H1 (cell line): ENCODE measurements at regions not wholly inside any gene's neighbourhood (a gene's known extent, or its start where the extent isn't known, plus 50 kb on each side); places are given as distances from the start of the nearest gene placed in this dataset.

Source experiments
- CTCF ChIA-PET: fragments of 300-600 bp; sonication (Branson Sonifier 250); formaldehyde crosslinking; loops from one replicate; lab custom pipeline; 2021; ENCODE audit not compliant: partially characterized antibody; lab: Charles Lee
- POLR2A ChIA-PET: fragments of 300-600 bp; sonication (Branson Sonifier 250); formaldehyde crosslinking; loops from one replicate; lab custom pipeline; 2021; ENCODE audit warnings: inconsistent platforms; ENCODE audit not compliant: partially characterized antibody; lab: Charles Lee
- DNase-seq, 2 experiments: peaks; one replicate each; pipeline versions ENCODE4 v3.0.0 to v3.0.0-alpha.2; 2010 to 2022; ENCODE audit warnings: low spot score in 2 of 2, low read depth in 1 of 2, mixed read lengths in 1 of 2
- FAIRE-seq: peaks from 2 replicates; lab custom pipeline; 2011; peaks lifted over from hg19 to GRCh38; lab: Jason Lieb, UNC
- H2AFZ ChIP-seq: 2 replicates; pipeline ENCODE4 v1.8.1; 2012; ENCODE audit warnings: low read length, inconsistent platforms
- H2AK5ac ChIP-seq: 2 replicates; pipeline ENCODE4 v1.6.1; 2013; ENCODE audit warnings: low read depth, low read length
- H2BK120ac ChIP-seq: replicated peaks from 2 replicates; pipeline ENCODE3; 2013; ENCODE audit warnings: low read depth, low read length, inconsistent platforms
- H2BK12ac ChIP-seq: 2 replicates; pipeline ENCODE4 v1.6.1; 2013; ENCODE audit warnings: low read depth, low read length
- H2BK15ac ChIP-seq: 2 replicates; pipeline ENCODE4 v1.6.1; 2013; ENCODE audit warnings: low read length
- H2BK20ac ChIP-seq: 2 replicates; pipeline ENCODE4 v1.6.1; 2013; ENCODE audit warnings: low read length
- H2BK5ac ChIP-seq: 2 replicates; pipeline ENCODE4 v1.6.1; 2013; ENCODE audit warnings: low read depth, low read length
- H3K14ac ChIP-seq: 2 replicates; pipeline ENCODE4 v1.6.1; 2013; ENCODE audit warnings: inconsistent platforms; ENCODE audit not compliant: insufficient read length
- H3K18ac ChIP-seq: 2 replicates; pipeline ENCODE4 v1.6.1; 2013; ENCODE audit warnings: low read length; ENCODE audit errors: extremely low read depth
- H3K23ac ChIP-seq: 2 replicates; pipeline ENCODE4 v1.6.1; 2013; ENCODE audit warnings: inconsistent platforms; ENCODE audit not compliant: insufficient read length
- H3K23me2 ChIP-seq: 2 replicates; pipeline ENCODE4 v1.6.1; 2013; ENCODE audit warnings: low read depth, low read length
- H3K27ac ChIP-seq: 2 replicates; pipeline ENCODE4 v1.6.1; 2011; ENCODE audit warnings: low read depth, low read length, inconsistent platforms
- H3K27me3 ChIP-seq, 4 experiments: replicated peaks in 1 of 4; 1 replicate in 1 of 4; 2 replicates in 3 of 4; pipeline versions ENCODE4 v1.6.1 to v1.8.1; 2011 to 2013; ENCODE audit warnings: low read length in 3 of 4, mild to moderate bottlenecking in 3 of 4, inconsistent platforms in 2 of 4, mixed read lengths in 2 of 4, moderate library complexity in 1 of 4; ENCODE audit not compliant: control insufficient read depth in 3 of 4, insufficient read depth in 3 of 4; ENCODE audit errors: extremely low read depth in 1 of 4
- H3K36me3 ChIP-seq, 4 experiments: 2 replicates each; pipeline versions ENCODE4 v1.6.1 to v1.8.1; 2011 to 2013; ENCODE audit warnings: mild to moderate bottlenecking in 4 of 4, low read length in 3 of 4, moderate library complexity in 2 of 4, control low read depth in 1 of 4, inconsistent platforms in 1 of 4; ENCODE audit not compliant: insufficient read depth in 4 of 4, control insufficient read depth in 2 of 4
- H3K4ac ChIP-seq: replicated peaks from 2 replicates; pipeline ENCODE3; 2013; ENCODE audit warnings: low read length, low read depth, mixed read lengths, inconsistent platforms; ENCODE audit not compliant: insufficient read length
- H3K4me1 ChIP-seq, 4 experiments: replicated peaks in 1 of 4; 1 replicate in 1 of 4; 2 replicates in 3 of 4; pipeline versions ENCODE4 v1.6.1 to v1.8.1; 2011 to 2013; ENCODE audit warnings: low read length in 3 of 4, inconsistent platforms in 2 of 4, mixed read lengths in 1 of 4; ENCODE audit not compliant: insufficient read depth in 4 of 4, control insufficient read depth in 3 of 4
- H3K4me2 ChIP-seq, 2 experiments: 2 replicates each; pipeline versions ENCODE4 v1.6.1 to v1.8.1; 2011 to 2013; ENCODE audit warnings: low read depth in 2 of 2, low read length in 2 of 2, control low read depth in 1 of 2, inconsistent platforms in 1 of 2, mild to moderate bottlenecking in 1 of 2; ENCODE audit not compliant: insufficient read depth in 1 of 2
- H3K4me3 ChIP-seq, 4 experiments: fragments of 200-600, 300-600 bp in 1 of 4; sonication (generic), shearing (Covaris generic), sonication (Bioruptor Twin) in 1 of 4; 2 replicates each; pipeline versions ENCODE4 v1.5.1 to v1.8.1; 2011 to 2016; ENCODE audit warnings: low read length in 4 of 4, low read depth in 3 of 4, control low read depth in 2 of 4, inconsistent platforms in 2 of 4, mild to moderate bottlenecking in 2 of 4, mixed read lengths in 1 of 4, moderate library complexity in 1 of 4; ENCODE audit not compliant: insufficient read depth in 2 of 4; ENCODE audit errors: extremely low read depth in 1 of 4
- H3K56ac ChIP-seq: replicated peaks from 2 replicates; pipeline ENCODE3; 2013; ENCODE audit warnings: low read depth, mild to moderate bottlenecking, mixed read lengths, low read length, inconsistent platforms; ENCODE audit not compliant: insufficient read length
- H3K79me1 ChIP-seq: 2 replicates; pipeline ENCODE4 v1.6.1; 2013; ENCODE audit warnings: low read depth, low read length, control low read depth
- H3K79me2 ChIP-seq, 2 experiments: 2 replicates each; pipeline versions ENCODE4 v1.6.1 to v1.8.1; 2012 to 2013; ENCODE audit warnings: low read length in 2 of 2, mild to moderate bottlenecking in 2 of 2, inconsistent platforms in 1 of 2; ENCODE audit not compliant: insufficient read depth in 2 of 2, control insufficient read depth in 1 of 2
- H3K9ac ChIP-seq, 4 experiments: replicated peaks in 1 of 4; 1 replicate in 1 of 4; 2 replicates in 3 of 4; pipeline versions ENCODE4 v1.6.1 to v1.8.1; 2011 to 2013; ENCODE audit warnings: low read depth in 3 of 4, low read length in 3 of 4, control low read depth in 2 of 4, mild to moderate bottlenecking in 2 of 4, moderate library complexity in 2 of 4, inconsistent platforms in 1 of 4; ENCODE audit errors: extremely low read depth in 1 of 4
- H3K9me3 ChIP-seq, 2 experiments: 2 replicates each; pipeline versions ENCODE4 v1.6.1 to v1.8.1; 2012 to 2013; ENCODE audit warnings: mild to moderate bottlenecking in 2 of 2, moderate library complexity in 2 of 2, control low read depth in 1 of 2, inconsistent platforms in 1 of 2, low read depth in 1 of 2, low read length in 1 of 2, mixed read lengths in 1 of 2; ENCODE audit not compliant: insufficient read depth in 2 of 2
- H4K20me1 ChIP-seq, 2 experiments: replicated peaks in 1 of 2; 2 replicates each; pipeline versions ENCODE3 to v1.8.1; 2011 to 2013; ENCODE audit warnings: inconsistent platforms in 2 of 2, low read length in 2 of 2, mild to moderate bottlenecking in 1 of 2; ENCODE audit not compliant: insufficient read depth in 2 of 2, control insufficient read depth in 1 of 2
- H4K5ac ChIP-seq: 2 replicates; pipeline ENCODE4 v1.6.1; 2013; ENCODE audit warnings: low read length, low read depth, mixed read lengths, inconsistent platforms; ENCODE audit not compliant: insufficient read length
- H4K8ac ChIP-seq: 2 replicates; pipeline ENCODE4 v1.8.0; 2013; ENCODE audit warnings: mild to moderate bottlenecking, moderate library complexity, low read length, inconsistent platforms; ENCODE audit not compliant: insufficient read depth; ENCODE audit errors: extremely low read depth
- H4K91ac ChIP-seq: replicated peaks from 2 replicates; pipeline ENCODE3; 2013; ENCODE audit warnings: low read length, mixed read lengths, inconsistent platforms; ENCODE audit not compliant: insufficient read length
- CBX5 ChIP-seq: fragments of 300-800, 300-1000 bp; sonication (generic); IDR thresholded peaks from 2 replicates; pipeline ENCODE4 v1.7.1; 2016; ENCODE audit warnings: antibody characterized with exemption, low read length, low read depth
- CEBPB ChIP-seq: IDR thresholded peaks from 2 replicates; pipeline ENCODE4 v1.6.1; 2012; ENCODE audit warnings: low read depth, low read length
- EP300 ChIP-seq, 2 experiments: IDR thresholded peaks; 1 replicate in 1 of 2; 2 replicates in 1 of 2; pipeline ENCODE4 v1.6.1; 2011 to 2012; ENCODE audit warnings: low read depth in 2 of 2, low read length in 2 of 2, mild to moderate bottlenecking in 2 of 2, borderline replicate concordance in 1 of 2, inconsistent platforms in 1 of 2, moderate library complexity in 1 of 2
- FOSL1 ChIP-seq: IDR thresholded peaks from 2 replicates; pipeline ENCODE4 v1.6.1; 2011; ENCODE audit warnings: mild to moderate bottlenecking, low read depth, low read length, moderate library complexity; ENCODE audit not compliant: insufficient read depth
- JUN ChIP-seq: IDR thresholded peaks from 2 replicates; pipeline ENCODE4 v1.6.1; 2011; ENCODE audit warnings: low read depth, mild to moderate bottlenecking, improper control_type of control experiment, low read length
- KDM4A ChIP-seq: IDR thresholded peaks from one replicate; pipeline ENCODE4 v1.7.1; 2012; ENCODE audit warnings: low read depth, mild to moderate bottlenecking, moderate library complexity, low read length, inconsistent platforms; ENCODE audit not compliant: severe bottlenecking
- KDM5A ChIP-seq: fragments of 200-600 bp; IDR thresholded peaks from 2 replicates; pipeline ENCODE4 v1.7.1; 2012; ENCODE audit warnings: mild to moderate bottlenecking, low read length, inconsistent platforms, mixed read lengths
- NRF1 ChIP-seq: IDR thresholded peaks from 2 replicates; pipeline ENCODE4 v1.6.1; 2011; ENCODE audit warnings: mild to moderate bottlenecking, low read depth, low read length, improper control_type of control experiment
- RXRA ChIP-seq: IDR thresholded peaks from 2 replicates; pipeline ENCODE4 v1.6.1; 2011; ENCODE audit warnings: low read depth, mild to moderate bottlenecking, low read length, moderate library complexity; ENCODE audit not compliant: insufficient read depth
- SIX5 ChIP-seq: IDR thresholded peaks from 2 replicates; pipeline ENCODE4 v1.6.1; 2011; ENCODE audit warnings: mild to moderate bottlenecking, low read depth, low read length
- SP4 ChIP-seq: IDR thresholded peaks from 2 replicates; pipeline ENCODE4 v1.6.1; 2012; ENCODE audit warnings: low read length, inconsistent platforms
- WGBS, 2 experiments: shearing (Covaris generic) in 1 of 2; methylation state at CpG; one replicate each; pipeline versions ENCODE4 v1.1.6 to v1.1.7; 2013 to 2015; ENCODE audit warnings: low lambda C conversion rate in 2 of 2, mixed read lengths in 2 of 2, inconsistent platforms in 1 of 2, low coverage in 1 of 2, missing lambda C conversion rate in 1 of 2; ENCODE audit not compliant: insufficient replicate concordance in 2 of 2, insufficient coverage in 1 of 2, insufficient read length in 1 of 2; ENCODE audit errors: extremely low coverage in 1 of 2, missing lambda C conversion rate in 1 of 2; 5-methylcytosine and 5-hydroxymethylcytosine counted together

DNA sequence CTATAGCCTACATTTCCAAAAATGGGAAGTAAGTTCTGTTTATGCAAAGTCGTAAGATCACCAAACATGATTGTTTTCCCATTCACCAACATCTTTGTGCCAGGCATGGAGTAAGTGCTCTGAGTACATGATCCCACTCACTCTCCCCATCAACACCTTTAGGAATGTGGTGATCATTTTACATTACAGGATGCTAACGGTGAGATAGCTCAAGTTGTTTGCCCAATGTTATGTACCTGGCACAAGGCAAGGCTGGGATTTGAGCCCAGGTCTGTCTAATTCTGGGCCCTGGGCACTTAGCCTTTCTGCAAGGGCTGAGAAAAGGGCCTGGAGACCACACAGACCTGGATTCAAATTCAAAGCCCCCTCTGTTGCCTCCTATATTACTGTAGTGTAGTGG is 581.7 kb upstream of the CFAP20DC start:
- no peaks in the 10 kb centered on the region for H4K20me1 ChIP-seq
- H3K23me2 ChIP-seq: no peaks in the 10 kb centered on the region
- H3K4me1 ChIP-seq: no peaks in the 10 kb centered on the region
- H3K79me1 ChIP-seq: no peaks in the 10 kb centered on the region
- H3K9ac ChIP-seq: no peak overlapping the region
- no peak overlapping the region for H2BK5ac ChIP-seq
- H3K23ac ChIP-seq: no peak overlapping the region
- no peak overlapping the region for H3K4me3 ChIP-seq
- H2BK20ac ChIP-seq: no peak overlapping the region
- no peak overlapping the region for H2AFZ ChIP-seq
- no peaks in the 10 kb centered on the region for H3K9me3 ChIP-seq
- no peak overlapping the region for H2BK15ac ChIP-seq
- no peak for DNase-seq
- H3K36me3 ChIP-seq: no peaks in the 10 kb centered on the region
- no peak overlapping the region for H4K8ac ChIP-seq
- H3K18ac ChIP-seq: no peak overlapping the region
- no peak overlapping the region for H2AK5ac ChIP-seq
- no peak overlapping the region for H3K56ac ChIP-seq
- POLR2A ChIA-PET: no interaction called here
- H3K27me3 ChIP-seq: no peaks in the 10 kb centered on the region
- no peak for TF ChIP-seq EP300 (IDR thresholded peaks at IDR 0.05; ENCODE audit: borderline replicate concordance in 1 of 2, low read depth in 2 of 2, low read length in 2 of 2)
- no peak for TF ChIP-seq JUN
- no peak for TF ChIP-seq CBX5
- TF ChIP-seq RXRA: no peak
- TF ChIP-seq SIX5: no peak
- TF ChIP-seq FOSL1: no peak
- TF ChIP-seq NRF1: no peak
- no peak for TF ChIP-seq CEBPB
- TF ChIP-seq KDM4A: no peak
- TF ChIP-seq KDM5A: no peak
- TF ChIP-seq SP4: no peak
- TF ChIP-seq, all 59 proteins: peak for 0
- Histone ChIP-seq H4K5ac (no peak overlapping the region), H3K27ac (no peak overlapping the region), H3K79me2 (no peaks in the 10 kb centered on the region), H3K4me2 (no peak overlapping the region), H3K4ac (no peak overlapping the region), H2BK12ac (no peak overlapping the region), H3K14ac (no peak overlapping the region), H4K91ac (no peak overlapping the region), H2BK120ac (no peak overlapping the region)
- WGBS, 2 experiments: 94% methylated on average over 2 of the region's 2 CpGs; no CpG with 5 or more reads in 1 of the 2 experiments
- CTCF ChIA-PET: interaction anchor here (1.1 kb wide), 1 partner anchor 21 kb away, joined by 3 read pairs; no protein-coding TSS in a partner anchor
- FAIRE-seq: no peak
